T-cell (primary cell): ENCODE measurements at regions not wholly inside any gene's neighbourhood (a gene's known extent, or its start where the extent isn't known, plus 50 kb on each side); places are given as distances from the start of the nearest gene placed in this dataset.

ENCODE experiments used
- ATAC-seq, 4 experiments: fragments of 200-7000 bp in 3 of 4; fragments of 150-1000 bp in 1 of 4; cut with Tn5 transposase; replicated peaks in 1 of 4; 1 replicate in 3 of 4; 2 replicates in 1 of 4; pipeline ENCODE4 v1.10.0; 2021; ENCODE audit warnings: moderate library complexity in 3 of 4, mild to moderate bottlenecking in 2 of 4, moderate number of reproducible peaks in 1 of 4
- CTCF ChIA-PET, 2 donors: fragments of 300-600 bp; sonication (Branson Sonifier 250); formaldehyde crosslinking; loops; one replicate each; lab custom pipeline; 2022; ENCODE audit warnings: antibody characterized with exemption in 2 of 2; lab: Charles Lee
- POLR2A ChIA-PET, 2 donors: fragments of 300-600 bp; sonication (Branson Sonifier 250); formaldehyde crosslinking; loops; one replicate each; lab custom pipeline; 2022; ENCODE audit warnings: antibody characterized with exemption in 2 of 2; lab: Charles Lee
- DNase-seq, 35 experiments: peaks; one replicate each; pipeline versions ENCODE4 v3.0.0 to v3.0.0-alpha.2; 2013 to 2023
- H3K27ac ChIP-seq: one replicate; pipeline ENCODE4 v1.5.1; 2013; ENCODE audit warnings: low read length
- H3K27me3 ChIP-seq, 2 experiments: replicated peaks in 1 of 2; 1 replicate in 1 of 2; 2 replicates in 1 of 2; pipeline versions ENCODE4 v1.6.1 to v1.7.0; 2013; ENCODE audit warnings: low read length in 1 of 2, mixed read lengths in 1 of 2; ENCODE audit not compliant: control insufficient read depth in 2 of 2, insufficient read depth in 2 of 2; ENCODE audit errors: extremely low read depth in 1 of 2
- H3K36me3 ChIP-seq, 2 donors: 1 replicate in 1 of 2; 2 replicates in 1 of 2; pipeline versions ENCODE4 v1.6.1 to v1.7.0; 2013; ENCODE audit warnings: low read length in 1 of 2; ENCODE audit not compliant: control insufficient read depth in 2 of 2, insufficient read depth in 1 of 2; ENCODE audit errors: extremely low read depth in 1 of 2
- H3K4me1 ChIP-seq, 2 experiments: 1 replicate in 1 of 2; 2 replicates in 1 of 2; pipeline versions ENCODE4 v1.6.1 to v1.7.0; 2013; ENCODE audit warnings: low read length in 2 of 2, mixed read lengths in 1 of 2; ENCODE audit not compliant: insufficient read depth in 2 of 2, control insufficient read depth in 1 of 2; ENCODE audit errors: extremely low read depth in 1 of 2
- H3K4me3 ChIP-seq, 2 donors: 1 replicate in 1 of 2; 2 replicates in 1 of 2; pipeline versions ENCODE4 v1.5.1 to v1.7.0; 2013; ENCODE audit warnings: mild to moderate bottlenecking in 2 of 2, low read length in 1 of 2, moderate library complexity in 1 of 2; ENCODE audit not compliant: control insufficient read depth in 1 of 2; ENCODE audit errors: extremely low read depth in 1 of 2
- H3K9me3 ChIP-seq: 2 replicates; pipeline ENCODE4 v1.7.0; 2013
- H3K27ac Mint-ChIP-seq, 2 donors: one replicate each; pipeline ENCODE4 v1.8.0; 2020 to 2021; ENCODE audit warnings: mild to moderate bottlenecking in 2 of 2, mixed read lengths in 2 of 2
- H3K27me3 Mint-ChIP-seq, 2 donors: one replicate each; pipeline ENCODE4 v1.8.0; 2021 to 2022; ENCODE audit warnings: mixed read lengths in 2 of 2
- H3K36me3 Mint-ChIP-seq: one replicate; pipeline ENCODE4 v1.8.0; 2021; ENCODE audit warnings: mixed read lengths
- H3K4me1 Mint-ChIP-seq, 3 donors: one replicate each; pipeline ENCODE4 v1.8.0; 2020 to 2022; ENCODE audit warnings: mixed read lengths in 3 of 3, mild to moderate bottlenecking in 1 of 3
- H3K4me3 Mint-ChIP-seq, 3 donors: one replicate each; pipeline ENCODE4 v1.8.0; 2020 to 2022; ENCODE audit warnings: mild to moderate bottlenecking in 3 of 3, mixed read lengths in 3 of 3, moderate library complexity in 3 of 3
- H3K9me3 Mint-ChIP-seq, 3 donors: one replicate each; pipeline ENCODE4 v1.8.0; 2020 to 2022; ENCODE audit warnings: mixed read lengths in 3 of 3
- WGBS: methylation state at CpG from one replicate; pipeline ENCODE4 v1.1.5; 2013; ENCODE audit warnings: missing lambda C conversion rate; ENCODE audit not compliant: insufficient coverage; 5-methylcytosine and 5-hydroxymethylcytosine counted together

DNA sequence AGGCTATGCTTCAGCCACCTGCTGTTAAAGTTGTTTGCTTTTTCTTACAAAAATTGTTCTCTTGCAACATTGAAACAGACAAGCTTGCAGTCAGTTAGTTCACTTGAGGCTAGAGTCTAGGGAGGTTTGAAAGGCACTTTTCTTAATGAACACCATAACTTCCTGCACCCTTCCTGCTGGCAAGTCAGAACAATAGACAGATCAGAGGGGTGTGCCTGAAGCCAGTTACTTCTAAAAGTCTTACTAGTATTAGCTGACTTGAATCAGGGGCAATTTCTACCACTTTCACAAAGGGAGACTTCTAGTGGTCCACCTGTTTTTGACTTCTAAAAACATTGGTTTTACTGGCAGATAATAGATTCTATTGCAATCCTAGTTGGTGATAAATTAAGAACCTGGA lies 367.4 kb upstream of the CDH20 start:
- no peak for DNase-seq
- Mint-ChIP-seq H3K27me3 (no peaks in the 10 kb centered on the region), H3K4me3 (no peak overlapping the region), H3K36me3 (no peaks in the 10 kb centered on the region), H3K9me3 (peaks cover 6 to 9% (median 8%) of the 10 kb centered on the region in 3 donors), H3K4me1 (no peaks in the 10 kb centered on the region), H3K27ac (no peak overlapping the region)
- H3K36me3 ChIP-seq: no peaks in the 10 kb centered on the region
- no peaks in the 10 kb centered on the region for H3K27me3 ChIP-seq
- no peak overlapping the region for H3K4me3 ChIP-seq
- no peak overlapping the region for H3K27ac ChIP-seq
- ChIA-PET POLR2A (no interaction called here), CTCF (no interaction called here)
- no peaks in the 10 kb centered on the region for H3K4me1 ChIP-seq
- no peak for ATAC-seq
- no peaks in the 10 kb centered on the region for H3K9me3 ChIP-seq

DNA sequence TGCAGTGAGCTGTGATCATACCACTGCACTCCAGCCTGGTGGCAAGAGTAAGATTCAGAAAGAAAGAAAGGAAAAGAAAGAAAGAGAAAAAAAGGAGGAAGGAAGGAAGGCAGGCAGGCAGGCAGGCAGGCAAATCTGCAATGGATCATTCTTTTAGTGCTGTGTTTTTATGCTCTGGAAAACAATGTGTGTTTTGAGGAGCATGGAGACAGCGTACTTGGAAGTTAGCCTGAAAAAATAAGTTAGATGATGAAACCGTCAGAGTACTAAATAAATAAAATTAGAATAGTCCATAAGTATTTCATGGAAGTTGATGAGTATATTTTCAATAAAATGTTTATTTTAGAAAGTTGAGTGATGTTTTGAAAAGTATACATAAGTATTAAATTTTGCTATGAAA lies 366.4 kb upstream of the CDH20 start:
- no peak overlapping the region for H3K27ac ChIP-seq
- Mint-ChIP-seq H3K4me1 (no peaks in the 10 kb centered on the region), H3K9me3 (peaks cover 8 to 9% (median 8%) of the 10 kb centered on the region in 3 donors), H3K27me3 (no peaks in the 10 kb centered on the region), H3K27ac (no peak overlapping the region), H3K4me3 (no peak overlapping the region), H3K36me3 (no peaks in the 10 kb centered on the region)
- ChIA-PET POLR2A (no interaction called here), CTCF (no interaction called here)
- WGBS: no CpG with 5 or more reads among the region's 2 CpGs
- no peaks in the 10 kb centered on the region for H3K9me3 ChIP-seq
- DNase-seq: no peak
- ATAC-seq: no peak
- H3K4me1 ChIP-seq: no peaks in the 10 kb centered on the region
- no peak overlapping the region for H3K4me3 ChIP-seq
- no peaks in the 10 kb centered on the region for H3K36me3 ChIP-seq
- H3K27me3 ChIP-seq: no peaks in the 10 kb centered on the region

DNA sequence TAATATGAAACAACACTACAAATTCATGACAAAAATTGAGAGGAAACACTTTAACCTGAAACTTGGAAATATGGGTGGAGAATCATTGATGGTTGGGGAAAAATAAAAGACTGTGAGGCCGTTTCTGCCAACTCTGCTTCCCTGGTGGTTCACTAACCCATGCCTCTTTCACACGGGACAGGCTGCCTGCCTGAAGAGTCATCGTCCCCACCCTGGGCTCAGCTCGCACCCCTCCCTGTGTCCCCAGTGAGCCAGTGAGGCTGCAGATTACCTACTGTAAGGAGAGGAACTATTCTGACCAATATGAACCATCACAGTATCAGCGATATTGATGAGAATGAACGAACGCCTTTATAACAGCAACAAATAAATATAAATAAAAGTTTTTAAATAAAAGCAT lies 357.8 kb upstream of the CDH20 start:
- no peaks in the 10 kb centered on the region for H3K4me1 Mint-ChIP-seq
- POLR2A ChIA-PET: no interaction called here
- WGBS: 50% methylated on average over 1 of the region's 7 CpGs

DNA sequence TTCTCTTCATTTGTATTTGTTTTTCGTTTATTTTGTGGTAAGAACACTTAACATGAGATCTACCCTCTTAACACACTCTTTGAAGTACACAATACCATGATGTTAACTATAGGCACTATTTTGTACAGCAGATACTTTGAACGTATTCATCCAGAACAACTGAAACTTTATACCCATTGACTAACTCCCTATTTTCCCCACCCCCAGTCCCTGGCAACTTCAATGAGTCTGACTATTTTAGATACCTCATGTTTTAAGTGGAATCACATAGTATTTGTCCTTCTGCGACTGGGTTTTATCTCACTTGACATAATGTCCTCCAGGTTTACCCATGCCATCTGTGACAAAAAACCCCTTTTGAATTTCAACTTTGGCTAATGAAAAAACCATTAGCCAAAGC lies 356.3 kb upstream of the CDH20 start:
- no peaks in the 10 kb centered on the region for H3K36me3 Mint-ChIP-seq
- no peak overlapping the region for H3K4me3 ChIP-seq
- WGBS: 88% methylated on average over 2 of the region's 3 CpGs
- no peak overlapping the region for H3K27ac ChIP-seq
- H3K4me1 ChIP-seq: no peaks in the 10 kb centered on the region
- no peaks in the 10 kb centered on the region for H3K4me1 Mint-ChIP-seq
- ChIA-PET CTCF (no interaction called here), POLR2A (no interaction called here)
- ATAC-seq (no peak), DNase-seq (no peak)
- H3K27me3 Mint-ChIP-seq: no peaks in the 10 kb centered on the region
- peaks cover 4 to 6% (median 5%) of the 10 kb centered on the region in 3 donors for H3K9me3 Mint-ChIP-seq
- no peaks in the 10 kb centered on the region for H3K27me3 ChIP-seq
- H3K36me3 ChIP-seq: no peaks in the 10 kb centered on the region
- H3K4me3 Mint-ChIP-seq: no peak overlapping the region
- H3K9me3 ChIP-seq: no peaks in the 10 kb centered on the region
- H3K27ac Mint-ChIP-seq: no peak overlapping the region

More for the DNA sequence above, 357.8 kb upstream of the CDH20 start:
- Histone ChIP-seq H3K36me3 (no peaks in the 10 kb centered on the region), H3K27ac (no peak overlapping the region), H3K9me3 (no peaks in the 10 kb centered on the region), H3K4me1 (no peaks in the 10 kb centered on the region), H3K27me3 (no peaks in the 10 kb centered on the region), H3K4me3 (no peak overlapping the region)
- Mint-ChIP-seq H3K9me3 (peaks cover 4 to 10% (median 5%) of the 10 kb centered on the region in 3 donors), H3K4me3 (no peak overlapping the region), H3K36me3 (no peaks in the 10 kb centered on the region), H3K27ac (no peak overlapping the region), H3K27me3 (no peaks in the 10 kb centered on the region)
- CTCF ChIA-PET: no interaction called here
- ATAC-seq: no peak
- DNase-seq: no peak

DNA sequence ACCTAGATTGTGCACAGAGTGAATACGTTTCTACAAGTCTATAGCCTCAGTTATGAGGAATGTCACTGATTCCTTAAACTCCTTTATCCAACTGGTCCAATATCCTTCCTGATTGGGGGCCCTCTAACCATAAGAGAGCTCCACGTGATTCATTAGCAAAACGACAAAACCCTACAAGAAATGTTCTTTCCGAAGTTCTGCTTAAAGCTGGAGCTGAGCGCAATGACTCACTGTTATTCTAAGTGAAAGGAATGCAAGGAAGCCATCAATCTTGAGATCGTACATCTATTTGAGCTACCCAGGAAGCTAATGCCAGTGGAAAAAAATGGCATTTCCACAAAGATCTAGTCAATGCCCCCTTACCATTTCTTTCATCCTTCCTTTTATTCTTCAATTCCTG lies 354.9 kb upstream of the CDH20 start:
- H3K4me3 ChIP-seq: no peak overlapping the region
- ATAC-seq: no peak
- WGBS: 28% methylated on average over 3 of the region's 6 CpGs
- H3K4me1 ChIP-seq: no peaks in the 10 kb centered on the region
- ChIA-PET CTCF (no interaction called here), POLR2A (no interaction called here)
- no peaks in the 10 kb centered on the region for H3K27me3 ChIP-seq
- H3K4me1 Mint-ChIP-seq: no peaks in the 10 kb centered on the region
- H3K27ac ChIP-seq: no peak overlapping the region
- H3K27ac Mint-ChIP-seq: no peak overlapping the region
- no peaks in the 10 kb centered on the region for H3K36me3 ChIP-seq
- H3K9me3 ChIP-seq: no peaks in the 10 kb centered on the region
- peaks cover 4 to 8% (median 6%) of the 10 kb centered on the region in 3 donors for H3K9me3 Mint-ChIP-seq
- no peak overlapping the region for H3K4me3 Mint-ChIP-seq
- no peaks in the 10 kb centered on the region for H3K27me3 Mint-ChIP-seq
- DNase-seq: no peak
- no peaks in the 10 kb centered on the region for H3K36me3 Mint-ChIP-seq

DNA sequence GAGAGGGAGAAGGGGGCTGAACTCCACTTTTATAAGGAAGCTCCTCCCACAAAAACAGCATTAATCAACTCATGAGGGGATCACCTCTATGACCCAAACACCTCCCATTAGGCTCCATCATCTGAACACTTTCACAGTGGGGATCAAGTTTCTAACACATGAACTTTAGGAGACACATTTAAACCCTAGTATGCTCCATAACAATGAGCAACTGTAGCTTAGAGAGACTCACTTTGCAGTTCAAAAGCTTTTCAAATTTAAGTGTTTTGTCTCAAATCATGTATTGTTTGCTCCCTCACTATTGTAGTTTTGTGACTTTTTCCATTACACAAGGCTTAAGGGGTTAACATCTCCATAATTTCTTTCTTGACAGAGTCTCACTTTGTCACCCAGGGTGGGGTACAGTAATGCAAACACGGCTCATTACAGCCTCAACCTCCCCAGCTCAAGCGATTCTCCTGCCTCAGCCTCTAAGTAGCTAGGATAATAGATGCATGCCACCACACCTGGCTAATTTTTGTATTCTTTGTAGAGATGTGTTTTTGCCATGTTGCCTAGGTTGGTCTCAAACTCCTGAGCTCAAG lies 352.7 kb upstream of the CDH20 start:
- H3K36me3 ChIP-seq: no peaks in the 10 kb centered on the region
- H3K36me3 Mint-ChIP-seq: no peaks in the 10 kb centered on the region
- no peak overlapping the region for H3K27ac Mint-ChIP-seq
- H3K9me3 Mint-ChIP-seq: peaks cover 0 to 8% (median 4%) of the 10 kb centered on the region in 3 donors
- DNase-seq (no peak), ATAC-seq (no peak)
- no peaks in the 10 kb centered on the region for H3K4me1 ChIP-seq
- H3K4me3 ChIP-seq: no peak overlapping the region
- POLR2A ChIA-PET: no interaction called here
- no peaks in the 10 kb centered on the region for H3K4me1 Mint-ChIP-seq
- CTCF ChIA-PET: no interaction called here
- no CpG with 5 or more reads among the region's 2 CpGs for WGBS
- H3K9me3 ChIP-seq: no peaks in the 10 kb centered on the region
- no peak overlapping the region for H3K27ac ChIP-seq
- H3K4me3 Mint-ChIP-seq: no peak overlapping the region
- H3K27me3 Mint-ChIP-seq: no peaks in the 10 kb centered on the region
- no peaks in the 10 kb centered on the region for H3K27me3 ChIP-seq
